ENCODE measurements at regions not wholly inside any gene's neighbourhood (a gene's known extent, or its start where the extent isn't known, plus 50 kb on each side); places are given as distances from the start of the nearest gene placed in this dataset.

DNA sequence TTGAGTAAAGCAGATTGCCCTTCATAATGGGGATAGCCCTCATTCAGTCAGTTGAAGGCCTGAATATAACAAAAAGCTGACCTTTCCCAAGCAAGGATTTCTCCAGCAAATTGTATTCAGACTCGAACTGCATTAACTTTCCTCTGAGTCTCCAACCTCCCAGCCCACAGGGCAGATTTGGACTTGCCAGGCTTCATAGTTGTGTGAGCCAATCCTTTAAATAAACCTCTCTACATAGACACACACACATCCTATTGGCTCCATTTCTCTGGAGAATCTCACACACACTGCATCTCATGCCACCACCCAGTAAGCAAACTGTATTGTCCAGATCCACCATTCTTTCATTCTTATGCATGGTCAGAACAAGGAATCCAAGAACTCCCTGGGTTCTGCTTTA, 225.1 kb downstream of the MPDZ start:
- FAIRE-seq = no peak
- no peak for DNase-seq (ENCODE audit: low spot score)
